ENCODE measurements at regions not wholly inside any gene's neighbourhood (a gene's known extent, or its start where the extent isn't known, plus 50 kb on each side); places are given as distances from the start of the nearest gene placed in this dataset.

DNA sequence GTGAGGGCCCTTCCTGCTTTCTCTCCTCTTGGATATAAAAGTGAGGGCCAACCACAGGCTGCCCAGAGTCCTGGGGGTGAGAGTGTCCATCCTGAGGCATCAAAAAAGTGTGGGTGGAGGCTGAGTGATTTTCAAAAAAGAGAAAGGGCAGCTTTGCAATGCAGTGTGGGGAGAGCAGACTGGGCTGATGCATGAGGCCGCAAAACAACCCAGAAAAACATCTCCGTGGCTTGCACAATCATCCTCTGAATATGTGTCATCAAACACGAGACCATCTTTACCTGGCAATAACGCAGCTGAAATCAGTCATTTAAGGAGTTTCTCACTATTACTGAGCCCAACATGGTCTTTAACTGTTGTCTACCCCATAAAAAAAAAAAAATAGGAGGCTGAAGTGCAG, 191.2 kb upstream of the SOX4 start:
- TF ChIP-seq POLR2A (IDR thresholded peaks at IDR 0.05), result no peak
- TF ChIP-seq, protein P1, sequence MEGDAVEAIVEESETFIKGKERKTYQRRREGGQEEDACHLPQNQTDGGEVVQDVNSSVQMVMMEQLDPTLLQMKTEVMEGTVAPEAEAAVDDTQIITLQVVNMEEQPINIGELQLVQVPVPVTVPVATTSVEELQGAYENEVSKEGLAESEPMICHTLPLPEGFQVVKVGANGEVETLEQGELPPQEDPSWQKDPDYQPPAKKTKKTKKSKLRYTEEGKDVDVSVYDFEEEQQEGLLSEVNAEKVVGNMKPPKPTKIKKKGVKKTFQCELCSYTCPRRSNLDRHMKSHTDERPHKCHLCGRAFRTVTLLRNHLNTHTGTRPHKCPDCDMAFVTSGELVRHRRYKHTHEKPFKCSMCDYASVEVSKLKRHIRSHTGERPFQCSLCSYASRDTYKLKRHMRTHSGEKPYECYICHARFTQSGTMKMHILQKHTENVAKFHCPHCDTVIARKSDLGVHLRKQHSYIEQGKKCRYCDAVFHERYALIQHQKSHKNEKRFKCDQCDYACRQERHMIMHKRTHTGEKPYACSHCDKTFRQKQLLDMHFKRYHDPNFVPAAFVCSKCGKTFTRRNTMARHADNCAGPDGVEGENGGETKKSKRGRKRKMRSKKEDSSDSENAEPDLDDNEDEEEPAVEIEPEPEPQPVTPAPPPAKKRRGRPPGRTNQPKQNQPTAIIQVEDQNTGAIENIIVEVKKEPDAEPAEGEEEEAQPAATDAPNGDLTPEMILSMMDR (IDR thresholded peaks at IDR 0.05), result no peak
